ENCODE measurements at regions not wholly inside any gene's neighbourhood (a gene's known extent, or its start where the extent isn't known, plus 50 kb on each side); places are given as distances from the start of the nearest gene placed in this dataset.

GRCh38 chr7:43014406-43014805 is 82.2 kb downstream of the MRPL32 start:
- TF ChIP-seq REST (IDR thresholded peaks at IDR 0.05; ENCODE audit: low read depth) (no peak), MAX (IDR thresholded peaks at IDR 0.05) (0 out of 2 replicates have a peak, but pooled peaks have one; percentile 12), EP300 (IDR thresholded peaks at IDR 0.05; ENCODE audit: borderline replicate concordance) (peak; percentile 73), USF1 (IDR thresholded peaks at IDR 0.05) (no peak), FOXM1 (IDR thresholded peaks at IDR 0.05; ENCODE audit: borderline replicate concordance, low read depth) (peak; percentile 31; the same call in 1 of the 2 replicates), NFIC (IDR thresholded peaks at IDR 0.05) (no peak), ZBTB7A (IDR thresholded peaks at IDR 0.05; ENCODE audit: low read depth) (no peak)

Measured in Ishikawa (cell line).